GM20000 (cell line): ENCODE measurements at regions not wholly inside any gene's neighbourhood (a gene's known extent, or its start where the extent isn't known, plus 50 kb on each side); places are given as distances from the start of the nearest gene placed in this dataset.

Source experiments
- DNase-seq: peaks from one replicate; pipeline ENCODE4 v3.0.0; 2012; ENCODE audit warnings: low spot score
- TF ChIP-seq, protein P1 (sequence below): IDR thresholded peaks from 2 replicates; pipeline ENCODE4 v1.5.1; 2012; ENCODE audit warnings: mild to moderate bottlenecking, control low read depth; ENCODE audit errors: extremely low read depth, missing control alignments

DNA sequence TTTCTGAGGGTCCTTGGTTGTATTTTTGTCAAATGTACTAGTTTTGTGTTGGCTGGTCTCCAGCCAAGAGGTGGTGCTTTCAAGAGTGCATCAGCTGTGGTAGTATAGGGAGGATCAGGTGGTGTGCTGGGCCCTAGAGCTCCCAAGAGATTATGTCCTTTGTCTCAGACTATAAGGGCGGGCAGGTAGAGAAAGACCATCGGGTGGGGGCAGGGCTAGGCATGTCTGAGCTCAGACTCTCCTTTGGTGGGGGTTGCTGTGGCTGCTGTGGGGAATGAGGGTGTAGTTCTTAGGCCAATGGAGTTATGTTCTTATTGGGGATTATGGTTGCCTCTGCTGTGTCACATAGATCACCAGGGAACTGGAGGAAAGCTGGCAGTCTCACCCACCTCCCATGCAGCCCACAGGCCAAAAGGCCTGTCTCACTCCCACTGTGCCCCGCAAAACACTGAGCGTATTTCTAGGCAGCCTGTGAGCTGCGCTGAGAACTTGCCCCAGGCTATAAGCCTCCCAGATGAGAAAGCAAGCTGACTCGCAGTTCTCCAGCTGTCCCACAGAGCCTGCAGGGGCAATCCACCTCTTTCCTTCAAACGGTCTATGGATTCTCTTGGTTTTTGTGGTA lies 1066.7 kb downstream of the GRM8 start:
- DNase-seq, result no peak
- TF ChIP-seq, protein P1, sequence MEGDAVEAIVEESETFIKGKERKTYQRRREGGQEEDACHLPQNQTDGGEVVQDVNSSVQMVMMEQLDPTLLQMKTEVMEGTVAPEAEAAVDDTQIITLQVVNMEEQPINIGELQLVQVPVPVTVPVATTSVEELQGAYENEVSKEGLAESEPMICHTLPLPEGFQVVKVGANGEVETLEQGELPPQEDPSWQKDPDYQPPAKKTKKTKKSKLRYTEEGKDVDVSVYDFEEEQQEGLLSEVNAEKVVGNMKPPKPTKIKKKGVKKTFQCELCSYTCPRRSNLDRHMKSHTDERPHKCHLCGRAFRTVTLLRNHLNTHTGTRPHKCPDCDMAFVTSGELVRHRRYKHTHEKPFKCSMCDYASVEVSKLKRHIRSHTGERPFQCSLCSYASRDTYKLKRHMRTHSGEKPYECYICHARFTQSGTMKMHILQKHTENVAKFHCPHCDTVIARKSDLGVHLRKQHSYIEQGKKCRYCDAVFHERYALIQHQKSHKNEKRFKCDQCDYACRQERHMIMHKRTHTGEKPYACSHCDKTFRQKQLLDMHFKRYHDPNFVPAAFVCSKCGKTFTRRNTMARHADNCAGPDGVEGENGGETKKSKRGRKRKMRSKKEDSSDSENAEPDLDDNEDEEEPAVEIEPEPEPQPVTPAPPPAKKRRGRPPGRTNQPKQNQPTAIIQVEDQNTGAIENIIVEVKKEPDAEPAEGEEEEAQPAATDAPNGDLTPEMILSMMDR, result no peak

GRCh38 chr7:126179916-126180315 lies 1072.8 kb downstream of the GRM8 start:
- TF ChIP-seq, protein P1, result no peak
- no peak for DNase-seq

- TF ChIP-seq, protein P1, result no peak
- no peak for DNase-seq
These were observed 1073.9 kb downstream of the GRM8 start for GRCh38 chr7:126178865-126179264.

GRCh38 chr7:126177782-126178181 lies 1075.0 kb downstream of the GRM8 start:
- no peak for DNase-seq
- TF ChIP-seq, protein P1, result no peak

GRCh38 chr7:126166645-126167044 lies 1086.1 kb downstream of the GRM8 start:
- TF ChIP-seq, protein P1, result no peak

DNA sequence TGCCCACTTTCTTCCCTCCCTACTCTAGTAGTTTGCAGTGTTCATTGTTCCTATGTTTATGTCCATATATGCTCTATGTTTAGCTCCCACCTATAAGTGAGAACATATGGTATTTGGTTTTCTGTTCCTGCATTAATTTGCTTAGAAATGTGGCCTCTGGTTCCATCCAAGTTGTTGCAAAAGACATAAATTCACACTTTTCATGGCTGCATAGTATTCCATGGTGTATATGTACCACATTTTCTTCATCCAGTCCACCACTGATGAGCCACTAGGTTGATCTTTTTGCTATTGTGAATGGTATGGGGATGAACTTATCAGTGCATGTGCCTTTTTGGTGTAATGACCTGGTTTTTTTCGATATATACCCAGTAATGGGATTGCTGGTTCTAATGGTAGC lies 1089.1 kb downstream of the GRM8 start:
- TF ChIP-seq, protein P1, result no peak
- no peak for DNase-seq

More at GRCh38 chr7:126166645-126167044, 1086.1 kb downstream of the GRM8 start:
- DNase-seq, result no peak

- TF ChIP-seq, protein P1, result no peak
- DNase-seq, result no peak
These were observed 1095.3 kb downstream of the GRM8 start for GRCh38 chr7:126157391-126157790.
